Activated CD4-positive, alpha-beta memory T cell treated with anti-CD3 and anti-CD28 coated beads, Interleukin-2, amount 10 ng/mL, durations not matched to agents 7 days and 5 days (primary cell): ENCODE measurements at regions not wholly inside any gene's neighbourhood (a gene's known extent, or its start where the extent isn't known, plus 50 kb on each side); places are given as distances from the start of the nearest gene placed in this dataset.

Experiments used
- CTCF ChIA-PET: fragments of 350-600 bp; sonication (Branson Sonifier 250); formaldehyde crosslinking; loops from one replicate; lab custom pipeline; 2021; ENCODE audit warnings: antibody characterized with exemption, inconsistent platforms; lab: Charles Lee
- POLR2A ChIA-PET: fragments of 350-600 bp; sonication (Branson Sonifier 250); formaldehyde crosslinking; loops from one replicate; lab custom pipeline; 2021; ENCODE audit warnings: antibody characterized with exemption; lab: Charles Lee
- DNase-seq: peaks from one replicate; pipeline ENCODE4 v3.0.0-alpha.2; 2020
- H3K27ac Mint-ChIP-seq: one replicate; pipeline ENCODE4 v1.8.0; 2021; ENCODE audit warnings: mild to moderate bottlenecking, mixed read lengths
- H3K27me3 Mint-ChIP-seq: one replicate; pipeline ENCODE4 v1.8.0; 2021; ENCODE audit warnings: mixed read lengths
- H3K36me3 Mint-ChIP-seq: one replicate; pipeline ENCODE4 v1.8.0; 2021; ENCODE audit warnings: low read depth, mixed read lengths
- H3K4me1 Mint-ChIP-seq: one replicate; pipeline ENCODE4 v1.8.0; 2021; ENCODE audit warnings: mixed read lengths
- H3K4me3 Mint-ChIP-seq: one replicate; pipeline ENCODE4 v1.8.0; 2021; ENCODE audit warnings: mild to moderate bottlenecking, mixed read lengths
- H3K9me3 Mint-ChIP-seq: one replicate; pipeline ENCODE4 v1.8.0; 2021; ENCODE audit warnings: mixed read lengths

- no peak overlapping the region for H3K4me3 Mint-ChIP-seq
Observed at GRCh38 chr5:61918611-61919010, 387.4 kb upstream of the KIF2A start.

GRCh38 chr5:61919920-61920319 lies 386.1 kb upstream of the KIF2A start:
- no peaks in the 10 kb centered on the region for H3K9me3 Mint-ChIP-seq
- no peaks in the 10 kb centered on the region for H3K27me3 Mint-ChIP-seq
- ChIA-PET CTCF (no interaction called here), POLR2A (no interaction called here)
- no peak for DNase-seq
- H3K36me3 Mint-ChIP-seq, result no peaks in the 10 kb centered on the region
- H3K27ac Mint-ChIP-seq, result no peak overlapping the region
- H3K4me3 Mint-ChIP-seq, result no peak overlapping the region
- H3K4me1 Mint-ChIP-seq, result no peaks in the 10 kb centered on the region

More at GRCh38 chr5:61918611-61919010, 387.4 kb upstream of the KIF2A start:
- Mint-ChIP-seq H3K27me3 (no peaks in the 10 kb centered on the region), H3K36me3 (no peaks in the 10 kb centered on the region), H3K9me3 (no peaks in the 10 kb centered on the region), H3K27ac (no peak overlapping the region), H3K4me1 (no peaks in the 10 kb centered on the region)
- POLR2A ChIA-PET, result no interaction called here
- CTCF ChIA-PET, result no interaction called here
- DNase-seq, result no peak

GRCh38 chr5:61924251-61924650 lies 381.8 kb upstream of the KIF2A start:
- Mint-ChIP-seq H3K4me1 (no peaks in the 10 kb centered on the region), H3K27me3 (peaks cover 5% of the 10 kb centered on the region), H3K36me3 (no peaks in the 10 kb centered on the region), H3K9me3 (no peaks in the 10 kb centered on the region), H3K4me3 (no peak overlapping the region), H3K27ac (no peak overlapping the region)
- POLR2A ChIA-PET, result no interaction called here
- CTCF ChIA-PET, result no interaction called here
- DNase-seq, result no peak

GRCh38 chr5:61926911-61927310 lies 379.1 kb upstream of the KIF2A start:
- ChIA-PET POLR2A (no interaction called here), CTCF (no interaction called here)

GRCh38 chr5:61931236-61931635 lies 374.8 kb upstream of the KIF2A start:
- POLR2A ChIA-PET, result no interaction called here
- no peaks in the 10 kb centered on the region for H3K27me3 Mint-ChIP-seq

More at GRCh38 chr5:61926911-61927310, 379.1 kb upstream of the KIF2A start:
- Mint-ChIP-seq H3K27me3 (peaks cover 5% of the 10 kb centered on the region), H3K4me1 (no peaks in the 10 kb centered on the region), H3K9me3 (no peaks in the 10 kb centered on the region), H3K4me3 (no peak overlapping the region), H3K36me3 (no peaks in the 10 kb centered on the region), H3K27ac (no peak overlapping the region)
- no peak for DNase-seq

GRCh38 chr5:61933787-61934626 lies 372.0 kb upstream of the KIF2A start:
- no peak overlapping the region for H3K4me3 Mint-ChIP-seq
- CTCF ChIA-PET, result no interaction called here
- no peaks in the 10 kb centered on the region for H3K27me3 Mint-ChIP-seq
- no peaks in the 10 kb centered on the region for H3K9me3 Mint-ChIP-seq
- POLR2A ChIA-PET, result no interaction called here
- DNase-seq, result peak; percentile 19
- H3K4me1 Mint-ChIP-seq, result no peaks in the 10 kb centered on the region
- no peaks in the 10 kb centered on the region for H3K36me3 Mint-ChIP-seq
- H3K27ac Mint-ChIP-seq, result no peak overlapping the region

More at GRCh38 chr5:61931236-61931635, 374.8 kb upstream of the KIF2A start:
- Mint-ChIP-seq H3K27ac (no peak overlapping the region), H3K4me1 (no peaks in the 10 kb centered on the region), H3K36me3 (no peaks in the 10 kb centered on the region), H3K9me3 (no peaks in the 10 kb centered on the region), H3K4me3 (no peak overlapping the region)
- CTCF ChIA-PET, result no interaction called here
- no peak for DNase-seq

GRCh38 chr5:61941637-61942036 lies 364.4 kb upstream of the KIF2A start:
- DNase-seq, result no peak
- Mint-ChIP-seq H3K4me1 (no peaks in the 10 kb centered on the region), H3K36me3 (no peaks in the 10 kb centered on the region), H3K27ac (no peak overlapping the region), H3K27me3 (no peaks in the 10 kb centered on the region), H3K4me3 (no peak overlapping the region), H3K9me3 (no peaks in the 10 kb centered on the region)
- ChIA-PET POLR2A (no interaction called here), CTCF (no interaction called here)

GRCh38 chr5:61942462-61943049 lies 363.4 kb upstream of the KIF2A start:
- no peak overlapping the region for H3K4me3 Mint-ChIP-seq
- H3K27me3 Mint-ChIP-seq, result no peaks in the 10 kb centered on the region
- ChIA-PET POLR2A (no interaction called here), CTCF (no interaction called here)
- H3K36me3 Mint-ChIP-seq, result no peaks in the 10 kb centered on the region
- H3K9me3 Mint-ChIP-seq, result no peaks in the 10 kb centered on the region
- no peaks in the 10 kb centered on the region for H3K4me1 Mint-ChIP-seq
- DNase-seq, result no peak
- H3K27ac Mint-ChIP-seq, result no peak overlapping the region

GRCh38 chr5:61943713-61944112 lies 362.3 kb upstream of the KIF2A start:
- no peaks in the 10 kb centered on the region for H3K36me3 Mint-ChIP-seq
- no peak overlapping the region for H3K27ac Mint-ChIP-seq
- no peaks in the 10 kb centered on the region for H3K27me3 Mint-ChIP-seq
- ChIA-PET CTCF (no interaction called here), POLR2A (no interaction called here)
- H3K4me1 Mint-ChIP-seq, result no peaks in the 10 kb centered on the region
- no peak overlapping the region for H3K4me3 Mint-ChIP-seq
- DNase-seq, result no peak
- H3K9me3 Mint-ChIP-seq, result no peaks in the 10 kb centered on the region

- DNase-seq, result no peak
- ChIA-PET POLR2A (no interaction called here), CTCF (no interaction called here)
- H3K4me1 Mint-ChIP-seq, result no peaks in the 10 kb centered on the region
- H3K36me3 Mint-ChIP-seq, result no peaks in the 10 kb centered on the region
- no peaks in the 10 kb centered on the region for H3K27me3 Mint-ChIP-seq
- H3K4me3 Mint-ChIP-seq, result no peak overlapping the region
- no peaks in the 10 kb centered on the region for H3K9me3 Mint-ChIP-seq
- no peak overlapping the region for H3K27ac Mint-ChIP-seq
Observed at GRCh38 chr5:61948151-61948550, 357.9 kb upstream of the KIF2A start.

- no peak for DNase-seq
- Mint-ChIP-seq H3K27me3 (no peaks in the 10 kb centered on the region), H3K27ac (no peak overlapping the region), H3K36me3 (no peaks in the 10 kb centered on the region), H3K9me3 (no peaks in the 10 kb centered on the region), H3K4me1 (no peaks in the 10 kb centered on the region), H3K4me3 (no peak overlapping the region)
- POLR2A ChIA-PET, result no interaction called here
- CTCF ChIA-PET, result no interaction called here
Observed at GRCh38 chr5:61949054-61949678, 356.8 kb upstream of the KIF2A start.

- Mint-ChIP-seq H3K27me3 (no peaks in the 10 kb centered on the region), H3K9me3 (no peaks in the 10 kb centered on the region), H3K27ac (no peak overlapping the region), H3K4me3 (no peak overlapping the region), H3K36me3 (no peaks in the 10 kb centered on the region), H3K4me1 (no peaks in the 10 kb centered on the region)
- DNase-seq, result no peak
- POLR2A ChIA-PET, result interaction anchor here (0.6 kb wide), 1 partner anchor 186 kb away, joined by 3 read pairs; no protein-coding TSS in a partner anchor
- CTCF ChIA-PET, result no interaction called here
Observed at GRCh38 chr5:61949679-61950435, 356.1 kb upstream of the KIF2A start.

- Mint-ChIP-seq H3K4me1 (no peaks in the 10 kb centered on the region), H3K9me3 (no peaks in the 10 kb centered on the region), H3K4me3 (no peak overlapping the region), H3K27me3 (no peaks in the 10 kb centered on the region), H3K36me3 (no peaks in the 10 kb centered on the region), H3K27ac (no peak overlapping the region)
- no peak for DNase-seq
- ChIA-PET CTCF (interaction anchor here (0.7 kb wide), 1 partner anchor 895 kb away, joined by 3 read pairs; no protein-coding TSS in a partner anchor), POLR2A (no interaction called here)
Observed at GRCh38 chr5:61951295-61951694, 354.7 kb upstream of the KIF2A start.
